GM12872 (cell line): ENCODE measurements at regions not wholly inside any gene's neighbourhood (a gene's known extent, or its start where the extent isn't known, plus 50 kb on each side); places are given as distances from the start of the nearest gene placed in this dataset.

Source experiments
- TF ChIP-seq, protein P1 (sequence below): IDR thresholded peaks from 3 replicates; pipeline ENCODE4 v1.5.1; 2011; ENCODE audit warnings: low read depth, mild to moderate bottlenecking, low read length, moderate library complexity; ENCODE audit not compliant: insufficient read depth

DNA sequence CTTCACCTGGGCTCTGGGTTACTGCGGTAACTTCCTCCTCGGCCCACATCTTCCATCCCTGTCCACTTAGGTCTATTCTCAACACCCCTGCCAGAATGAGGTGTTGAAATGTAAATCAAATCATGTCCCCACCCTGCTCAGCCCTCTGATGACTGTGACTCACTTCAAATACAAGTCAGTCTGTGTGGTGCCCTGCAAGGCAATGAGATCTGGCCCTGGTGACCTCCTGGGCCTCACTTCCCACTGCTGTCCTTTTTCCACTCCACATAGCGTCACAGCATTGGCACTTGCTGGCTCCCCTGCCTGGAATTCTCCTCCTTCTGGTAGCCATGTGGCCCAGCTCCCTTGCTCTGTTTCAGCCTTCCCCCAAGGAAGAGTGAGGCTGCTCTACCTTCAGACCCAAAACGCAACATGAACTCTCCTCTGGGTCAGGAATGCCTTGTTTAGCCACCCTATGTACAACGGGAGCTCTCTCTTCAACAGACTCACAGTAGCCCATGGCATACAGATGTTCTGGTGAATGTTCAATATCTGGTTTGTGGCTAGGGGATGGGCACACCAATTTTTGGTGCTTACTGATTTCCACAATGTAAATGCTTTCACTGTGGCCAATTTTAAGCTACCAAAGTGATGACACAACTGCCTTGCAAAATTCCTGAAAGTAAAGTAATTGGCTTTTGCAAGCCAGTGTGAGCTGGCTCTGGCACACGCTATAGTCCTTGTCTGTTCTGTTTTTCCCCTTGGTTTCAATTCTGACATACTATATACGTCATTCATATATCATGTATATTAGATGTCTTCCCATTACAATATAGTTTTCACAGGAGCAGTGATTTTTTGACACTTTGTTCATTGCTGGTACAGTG, 550.3 kb upstream of the HS6ST1 start:
- TF ChIP-seq, protein P1, sequence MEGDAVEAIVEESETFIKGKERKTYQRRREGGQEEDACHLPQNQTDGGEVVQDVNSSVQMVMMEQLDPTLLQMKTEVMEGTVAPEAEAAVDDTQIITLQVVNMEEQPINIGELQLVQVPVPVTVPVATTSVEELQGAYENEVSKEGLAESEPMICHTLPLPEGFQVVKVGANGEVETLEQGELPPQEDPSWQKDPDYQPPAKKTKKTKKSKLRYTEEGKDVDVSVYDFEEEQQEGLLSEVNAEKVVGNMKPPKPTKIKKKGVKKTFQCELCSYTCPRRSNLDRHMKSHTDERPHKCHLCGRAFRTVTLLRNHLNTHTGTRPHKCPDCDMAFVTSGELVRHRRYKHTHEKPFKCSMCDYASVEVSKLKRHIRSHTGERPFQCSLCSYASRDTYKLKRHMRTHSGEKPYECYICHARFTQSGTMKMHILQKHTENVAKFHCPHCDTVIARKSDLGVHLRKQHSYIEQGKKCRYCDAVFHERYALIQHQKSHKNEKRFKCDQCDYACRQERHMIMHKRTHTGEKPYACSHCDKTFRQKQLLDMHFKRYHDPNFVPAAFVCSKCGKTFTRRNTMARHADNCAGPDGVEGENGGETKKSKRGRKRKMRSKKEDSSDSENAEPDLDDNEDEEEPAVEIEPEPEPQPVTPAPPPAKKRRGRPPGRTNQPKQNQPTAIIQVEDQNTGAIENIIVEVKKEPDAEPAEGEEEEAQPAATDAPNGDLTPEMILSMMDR = no peak

DNA sequence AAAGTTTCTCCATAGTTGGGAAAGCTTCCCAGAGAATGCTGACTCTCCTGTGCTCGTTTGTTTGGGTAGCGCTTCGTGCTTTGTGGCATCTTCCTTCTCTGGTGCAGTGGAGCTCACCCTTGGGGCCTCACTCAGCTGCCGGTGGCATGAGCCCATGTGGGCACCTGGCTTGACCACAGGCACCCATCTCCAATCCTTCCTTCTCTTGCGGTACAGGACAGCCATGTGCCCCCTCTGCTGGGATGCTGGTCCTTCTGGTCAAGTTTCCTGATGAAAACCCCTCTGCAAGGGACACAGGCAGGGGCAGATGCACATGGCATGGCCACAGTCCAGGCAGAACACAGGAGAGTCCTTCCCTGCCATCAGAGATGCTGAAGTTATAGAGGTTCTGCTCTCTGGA, 555.9 kb upstream of the HS6ST1 start:
- TF ChIP-seq, protein P1 = no peak

DNA sequence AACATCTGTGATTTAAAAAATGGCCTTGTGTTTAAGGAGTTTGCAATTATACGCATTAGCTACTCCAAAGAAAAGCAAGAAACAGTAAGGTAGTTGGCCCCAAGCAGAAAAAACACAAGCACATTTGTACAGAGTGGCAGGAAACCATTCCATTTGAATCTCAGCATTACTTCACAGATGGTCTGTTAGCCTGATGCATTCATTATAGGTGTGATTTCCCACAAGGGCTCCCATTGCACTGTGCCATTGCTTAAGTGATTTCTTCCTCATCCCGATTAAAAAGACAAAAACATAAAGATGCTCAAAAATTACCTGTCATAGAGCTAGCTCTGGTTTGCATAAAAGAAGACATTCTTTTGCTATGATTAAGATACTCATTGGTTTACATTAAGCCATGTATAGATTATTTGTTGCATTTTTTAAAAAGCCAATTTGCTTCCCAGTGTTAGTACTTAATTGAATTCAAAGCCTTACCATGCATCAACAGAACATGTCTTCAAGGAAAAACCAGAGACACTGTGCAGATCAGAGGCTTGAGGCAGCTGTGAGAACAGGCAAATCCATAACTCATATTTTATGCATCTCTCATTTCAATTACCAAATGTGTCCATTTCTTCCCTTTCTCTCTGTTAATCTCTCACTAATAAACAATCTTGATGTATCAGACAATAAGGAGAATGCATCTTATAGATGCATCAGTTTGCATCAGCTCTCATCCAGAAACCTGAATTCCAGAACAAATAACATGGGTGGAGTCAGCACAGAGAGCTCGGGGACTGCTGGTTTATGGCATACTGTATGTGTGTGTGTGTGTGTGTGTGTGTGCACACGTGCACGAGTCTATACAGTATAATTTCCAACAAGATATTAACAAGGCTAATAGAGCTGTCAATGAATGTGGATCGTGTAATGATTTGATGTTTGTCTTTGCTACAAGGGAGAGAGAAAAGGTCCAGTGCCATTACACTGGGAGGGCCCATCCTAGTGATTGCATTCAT, 558.6 kb upstream of the HS6ST1 start:
- TF ChIP-seq, protein P1 = no peak

DNA sequence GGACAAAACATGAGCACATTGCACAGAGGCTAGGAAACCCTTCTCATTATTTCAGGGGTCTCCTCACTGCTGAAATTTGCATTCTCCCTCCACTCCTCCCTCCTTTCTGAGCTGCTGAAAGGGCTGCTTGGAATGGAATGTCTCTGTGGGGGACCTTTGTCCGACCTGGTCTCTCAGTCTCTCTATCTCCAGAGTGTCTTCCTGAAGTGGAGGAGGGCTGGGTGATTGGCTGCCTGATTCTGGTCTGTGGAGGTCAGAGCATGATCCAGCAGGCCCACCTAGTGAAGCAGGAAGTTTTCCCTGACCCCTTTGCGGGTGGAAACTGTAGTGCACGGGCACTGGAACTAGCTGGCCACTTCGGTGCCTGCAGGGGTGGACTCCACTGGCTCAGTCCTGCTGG, 560.5 kb upstream of the HS6ST1 start:
- TF ChIP-seq, protein P1 = no peak

DNA sequence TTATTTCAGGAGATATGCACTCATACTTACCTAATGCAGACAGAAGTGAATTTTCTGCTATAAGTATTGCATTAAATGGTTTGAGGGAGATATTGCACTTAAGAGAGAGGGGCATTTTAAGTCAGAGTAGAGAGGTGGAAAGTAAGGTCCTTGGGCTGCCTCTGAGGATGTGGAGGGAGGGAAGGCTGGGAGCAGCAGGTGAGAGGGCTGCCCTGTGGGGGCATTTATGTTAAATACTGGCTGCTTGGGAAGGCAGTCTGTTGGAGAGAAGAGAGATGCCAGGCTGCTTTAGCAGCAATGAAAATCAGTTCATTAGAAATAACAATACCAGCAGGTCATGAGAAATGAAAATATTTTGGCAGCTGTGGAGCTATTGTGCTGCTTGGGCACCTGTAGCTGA, 576.2 kb upstream of the HS6ST1 start:
- TF ChIP-seq, protein P1 = no peak

DNA sequence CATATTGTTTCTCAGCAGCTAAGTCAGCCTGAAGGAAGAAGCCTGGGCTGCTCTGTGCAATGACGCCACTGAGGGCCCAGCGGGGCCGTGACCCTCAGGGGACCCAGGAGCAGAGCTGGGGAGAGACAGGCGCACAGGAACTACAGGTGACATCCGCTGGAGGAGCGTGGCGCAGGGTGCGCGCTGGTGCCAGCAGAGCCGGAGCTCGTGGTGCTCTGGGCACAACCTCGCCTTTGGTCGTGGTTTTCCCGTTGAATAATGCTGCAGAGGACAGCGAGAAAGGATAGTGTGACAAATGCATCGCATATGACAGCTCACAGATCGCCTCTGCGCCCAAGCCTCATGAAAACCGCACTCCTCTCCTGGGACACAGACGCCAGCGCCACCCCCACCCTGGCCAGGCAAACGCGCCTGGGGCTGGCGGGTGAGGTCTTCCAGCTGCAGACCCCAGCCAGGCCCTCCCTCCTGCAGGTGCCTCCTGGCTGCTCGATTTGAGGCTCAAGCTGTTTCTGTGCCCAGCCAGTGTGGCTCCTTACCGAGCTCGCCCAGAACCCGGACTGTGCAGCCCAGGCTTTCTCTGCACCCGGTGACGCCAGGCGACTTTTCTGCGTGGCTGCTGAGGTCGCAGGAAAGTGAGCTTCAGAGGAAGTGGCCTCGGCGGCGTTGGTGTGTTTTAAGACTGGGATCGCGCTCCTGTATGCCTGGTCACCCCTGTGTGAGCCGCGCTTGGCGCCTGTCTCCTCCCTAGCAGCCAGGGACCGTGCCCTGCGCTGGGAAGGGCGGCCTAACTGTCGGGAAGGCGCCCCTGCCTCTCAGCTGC, 583.1 kb upstream of the HS6ST1 start:
- TF ChIP-seq, protein P1 = no peak

DNA sequence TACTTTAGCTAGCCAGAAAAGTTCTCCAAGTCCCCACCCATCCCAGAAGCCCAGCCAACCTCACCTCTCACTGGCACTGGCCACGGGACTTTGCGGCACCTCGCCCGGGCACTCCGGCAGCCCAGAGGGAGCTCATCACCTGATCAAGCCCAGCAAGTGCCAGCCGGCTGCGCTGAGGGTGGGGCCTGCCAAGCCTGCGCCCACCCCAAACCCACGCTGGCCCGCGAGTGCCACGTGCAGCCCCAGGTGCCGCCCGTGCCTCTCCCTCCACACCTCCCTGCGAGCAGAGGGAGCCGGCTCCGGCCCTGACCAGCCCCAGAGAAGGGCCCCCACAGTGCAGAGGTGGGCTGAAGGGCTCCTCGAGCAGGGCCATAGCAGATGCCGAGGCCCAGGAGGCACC, 585.0 kb upstream of the HS6ST1 start:
- TF ChIP-seq, protein P1 = no peak
